ENCODE measurements at regions not wholly inside any gene's neighbourhood (a gene's known extent, or its start where the extent isn't known, plus 50 kb on each side); places are given as distances from the start of the nearest gene placed in this dataset.
"Not testable (repeated sequence)": the region's sequence is repeated elsewhere in the genome, so short reads cannot be mapped to it uniquely, and the experiment has no call there.

DNA sequence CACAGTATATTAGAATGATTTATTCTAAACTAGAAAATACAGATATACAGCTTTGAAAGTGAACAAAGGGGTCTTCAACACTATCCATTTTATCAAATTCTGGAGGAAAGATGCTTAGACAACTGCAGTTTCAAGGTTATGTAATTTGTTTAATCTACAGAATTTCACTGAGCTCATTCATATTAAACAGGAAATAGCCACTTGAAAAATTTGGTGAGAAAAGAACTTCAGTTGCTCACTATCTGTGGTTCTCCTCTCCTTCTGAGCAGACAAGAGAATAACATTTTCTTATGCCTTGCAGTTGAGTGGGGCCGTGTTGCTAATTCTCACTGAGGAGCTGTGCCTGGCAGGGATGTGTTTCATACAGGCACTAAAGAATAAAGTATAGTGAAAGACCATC is 1428.2 kb downstream of the CDH12 start:
- TF ChIP-seq POLR2A (IDR thresholded peaks at IDR 0.05) (no peak), POLR2AphosphoS5 (IDR thresholded peaks at IDR 0.05) (no peak)
- TF ChIP-seq, protein P1, sequence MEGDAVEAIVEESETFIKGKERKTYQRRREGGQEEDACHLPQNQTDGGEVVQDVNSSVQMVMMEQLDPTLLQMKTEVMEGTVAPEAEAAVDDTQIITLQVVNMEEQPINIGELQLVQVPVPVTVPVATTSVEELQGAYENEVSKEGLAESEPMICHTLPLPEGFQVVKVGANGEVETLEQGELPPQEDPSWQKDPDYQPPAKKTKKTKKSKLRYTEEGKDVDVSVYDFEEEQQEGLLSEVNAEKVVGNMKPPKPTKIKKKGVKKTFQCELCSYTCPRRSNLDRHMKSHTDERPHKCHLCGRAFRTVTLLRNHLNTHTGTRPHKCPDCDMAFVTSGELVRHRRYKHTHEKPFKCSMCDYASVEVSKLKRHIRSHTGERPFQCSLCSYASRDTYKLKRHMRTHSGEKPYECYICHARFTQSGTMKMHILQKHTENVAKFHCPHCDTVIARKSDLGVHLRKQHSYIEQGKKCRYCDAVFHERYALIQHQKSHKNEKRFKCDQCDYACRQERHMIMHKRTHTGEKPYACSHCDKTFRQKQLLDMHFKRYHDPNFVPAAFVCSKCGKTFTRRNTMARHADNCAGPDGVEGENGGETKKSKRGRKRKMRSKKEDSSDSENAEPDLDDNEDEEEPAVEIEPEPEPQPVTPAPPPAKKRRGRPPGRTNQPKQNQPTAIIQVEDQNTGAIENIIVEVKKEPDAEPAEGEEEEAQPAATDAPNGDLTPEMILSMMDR (IDR thresholded peaks at IDR 0.05) = no peak
- no peak for DNase-seq (ENCODE audit: low spot score)
- intact Hi-C loops (cut with DNase I) = no loop called here
- Histone ChIP-seq H3K36me3 (no peaks in the 10 kb centered on the region), H3K27ac (no peak overlapping the region), H3K4me1 (replicated peaks) (no peaks in the 10 kb centered on the region), H3K4me3 (no peak overlapping the region), H3K9me3 (no peaks in the 10 kb centered on the region), H3K27me3 (replicated peaks; ENCODE audit: insufficient read depth) (no peaks in the 10 kb centered on the region)
- 67% methylated on average over 1 of the region's 1 CpG for WGBS

DNA sequence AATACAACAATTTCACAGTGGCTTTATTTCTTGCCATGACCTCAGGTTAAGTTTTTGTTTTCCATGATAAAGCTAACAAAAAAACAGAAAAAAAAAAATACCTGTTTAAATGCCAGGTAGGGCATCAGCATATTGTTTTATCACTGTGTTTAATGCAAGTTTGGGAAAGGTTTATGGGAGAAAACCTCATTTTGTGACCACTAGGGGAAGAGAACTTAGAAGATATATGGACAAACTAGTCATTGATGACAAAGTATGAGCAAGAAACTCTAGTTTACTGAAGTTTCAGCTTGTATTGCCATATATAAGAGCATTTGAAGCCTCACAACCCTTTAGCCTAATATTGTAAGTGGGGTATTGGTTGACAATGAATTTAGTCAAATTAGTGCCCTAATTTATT is 1431.4 kb upstream of the CDH18 start:
- H3K36me3 ChIP-seq = no peaks in the 10 kb centered on the region
- H3K9me3 ChIP-seq = no peaks in the 10 kb centered on the region
- no peaks in the 10 kb centered on the region for H3K4me1 ChIP-seq (replicated peaks)
- no peak for DNase-seq (ENCODE audit: low spot score)
- H3K27me3 ChIP-seq (replicated peaks; ENCODE audit: insufficient read depth) = no peaks in the 10 kb centered on the region
- intact Hi-C loops (cut with DNase I) = no loop called here
- no peak overlapping the region for H3K4me3 ChIP-seq
- no peak overlapping the region for H3K27ac ChIP-seq
- TF ChIP-seq POLR2A (IDR thresholded peaks at IDR 0.05) (no peak), POLR2AphosphoS5 (IDR thresholded peaks at IDR 0.05) (no peak)
- TF ChIP-seq, protein P1 (IDR thresholded peaks at IDR 0.05) = no peak

DNA sequence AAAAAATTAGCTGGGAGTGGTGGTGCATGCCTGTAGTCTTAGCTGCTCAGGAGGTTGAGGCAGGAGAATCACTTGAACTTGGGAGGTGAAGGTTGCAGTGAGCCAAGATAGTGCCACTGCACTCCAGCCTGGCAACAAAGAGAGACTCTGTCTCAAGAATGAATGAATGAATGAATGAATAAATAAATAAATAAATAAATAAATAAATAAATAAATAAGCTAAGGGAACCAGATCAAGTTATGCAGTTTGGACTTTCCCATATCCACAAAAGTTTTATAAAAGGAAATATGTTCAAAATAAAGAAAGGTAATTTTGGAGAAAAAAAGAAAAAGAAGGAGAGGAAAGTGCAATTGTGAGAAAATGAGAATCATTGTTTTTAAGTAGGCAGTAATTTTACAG is 1414.1 kb upstream of the CDH18 start:
- intact Hi-C loops (cut with DNase I); DNase-seq (ENCODE audit: low spot score); H3K27ac ChIP-seq; H3K4me1 ChIP-seq (replicated peaks); H3K4me3 ChIP-seq; H3K9me3 ChIP-seq; H3K36me3 ChIP-seq; H3K27me3 ChIP-seq (replicated peaks; ENCODE audit: insufficient read depth): not testable (repeated sequence)

DNA sequence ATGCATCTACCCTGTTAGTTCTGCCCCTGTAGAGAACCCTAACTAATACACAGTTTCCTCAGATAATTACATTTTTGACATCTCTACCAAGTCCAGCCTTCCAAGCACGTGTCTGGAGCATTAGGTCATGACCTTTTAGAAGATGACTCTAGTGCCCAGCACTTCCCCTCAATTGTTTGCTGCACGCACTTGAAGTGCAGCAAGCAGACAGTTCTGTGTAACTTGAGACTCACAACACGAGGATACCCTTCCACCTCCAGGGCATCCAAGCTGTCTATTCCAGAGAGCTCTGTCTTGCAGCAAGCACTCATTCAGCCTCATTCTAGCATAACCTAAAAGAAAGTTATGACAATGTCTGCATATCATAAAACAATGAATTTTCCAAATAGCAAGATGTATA is 1410.5 kb upstream of the CDH18 start:
- intact Hi-C loops (cut with DNase I) = no loop called here
- no peaks in the 10 kb centered on the region for H3K36me3 ChIP-seq
- WGBS = 34% methylated on average over 3 of the region's 3 CpGs
- no peak overlapping the region for H3K27ac ChIP-seq
- no peak for DNase-seq (ENCODE audit: low spot score)
- H3K27me3 ChIP-seq (replicated peaks; ENCODE audit: insufficient read depth) = no peaks in the 10 kb centered on the region
- H3K4me1 ChIP-seq (replicated peaks) = no peaks in the 10 kb centered on the region
- no peaks in the 10 kb centered on the region for H3K9me3 ChIP-seq
- TF ChIP-seq POLR2A (IDR thresholded peaks at IDR 0.05) (no peak), POLR2AphosphoS5 (IDR thresholded peaks at IDR 0.05) (no peak)
- TF ChIP-seq, protein P1 (IDR thresholded peaks at IDR 0.05) = no peak
- H3K4me3 ChIP-seq = no peak overlapping the region

DNA sequence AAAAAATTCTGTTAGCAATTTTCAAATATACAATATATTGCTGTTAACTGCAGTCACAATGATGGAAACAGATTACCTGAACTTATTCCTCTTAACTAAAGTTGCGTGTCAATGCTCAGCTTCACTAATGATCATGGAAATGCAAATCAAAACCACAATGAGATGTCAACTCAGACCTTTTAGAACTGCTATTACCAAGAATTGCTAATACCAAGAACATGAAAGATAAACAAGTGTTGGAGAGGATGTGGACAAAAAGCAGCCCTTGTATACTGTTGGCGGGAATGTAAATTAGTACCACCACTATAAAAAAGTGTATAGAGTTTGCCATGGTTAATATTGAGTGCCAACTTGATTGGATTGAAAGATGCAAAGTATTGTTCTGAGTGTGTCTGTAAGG is 1409.7 kb upstream of the CDH18 start:
- Histone ChIP-seq H3K4me1 (replicated peaks) (no peaks in the 10 kb centered on the region), H3K9me3 (no peaks in the 10 kb centered on the region), H3K27me3 (replicated peaks; ENCODE audit: insufficient read depth) (no peaks in the 10 kb centered on the region), H3K36me3 (no peaks in the 10 kb centered on the region), H3K4me3 (no peak overlapping the region), H3K27ac (no peak overlapping the region)
- intact Hi-C loops (cut with DNase I) = no loop called here
- WGBS = 93% methylated on average over 2 of the region's 2 CpGs
- DNase-seq (ENCODE audit: low spot score) = no peak
- TF ChIP-seq POLR2A (IDR thresholded peaks at IDR 0.05) (no peak), POLR2AphosphoS5 (IDR thresholded peaks at IDR 0.05) (no peak)
- TF ChIP-seq, protein P1 (IDR thresholded peaks at IDR 0.05) = no peak

DNA sequence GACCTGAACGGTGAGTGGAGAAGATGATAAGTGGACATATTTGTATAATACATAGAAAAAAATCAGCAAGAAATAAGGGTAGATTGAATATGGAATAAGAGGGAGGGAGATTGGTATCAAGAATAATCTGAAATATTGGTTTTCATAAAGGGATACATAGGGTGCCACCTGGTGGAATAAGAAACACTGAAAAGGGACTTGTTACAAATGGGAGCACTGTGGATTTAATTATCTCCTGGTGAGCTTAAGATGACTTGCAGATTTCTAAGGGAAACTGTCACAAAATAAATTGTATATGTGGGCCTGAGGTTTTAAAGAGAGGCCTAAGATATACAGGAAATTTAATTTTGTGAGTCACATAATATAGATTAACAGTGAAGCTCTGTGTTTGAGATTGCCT is 1403.5 kb upstream of the CDH18 start:
- no peaks in the 10 kb centered on the region for H3K36me3 ChIP-seq
- WGBS = 88% methylated on average over 1 of the region's 1 CpG
- intact Hi-C loops (cut with DNase I) = no loop called here
- H3K9me3 ChIP-seq = no peaks in the 10 kb centered on the region
- H3K4me3 ChIP-seq = no peak overlapping the region
- no peak for DNase-seq (ENCODE audit: low spot score)
- H3K4me1 ChIP-seq (replicated peaks) = no peaks in the 10 kb centered on the region
- H3K27me3 ChIP-seq (replicated peaks; ENCODE audit: insufficient read depth) = no peaks in the 10 kb centered on the region
- TF ChIP-seq, protein P1 (IDR thresholded peaks at IDR 0.05) = peak in 1 of 4 experiments; percentile 17
- no peak for TF ChIP-seq POLR2AphosphoS5 (IDR thresholded peaks at IDR 0.05)
- no peak overlapping the region for H3K27ac ChIP-seq

DNA sequence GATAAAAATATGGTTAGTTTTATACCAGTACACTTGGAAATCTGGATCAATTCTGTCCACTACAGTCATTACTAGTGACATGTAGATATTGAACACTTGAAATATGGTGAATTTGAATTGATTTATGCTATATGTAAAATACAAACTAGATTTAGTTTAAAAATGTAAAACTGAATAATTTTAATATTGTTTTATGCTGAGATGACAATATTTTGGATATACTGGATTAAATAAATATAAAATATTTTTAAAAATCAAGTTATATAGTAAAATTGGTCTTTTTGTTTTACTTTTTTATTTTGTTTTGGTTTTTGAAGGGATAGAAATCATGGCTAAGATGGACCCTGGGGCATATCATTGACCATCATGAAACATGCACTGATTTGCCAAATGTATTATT is 1372.8 kb upstream of the CDH18 start:
- H3K27me3 ChIP-seq (replicated peaks; ENCODE audit: insufficient read depth); H3K9me3 ChIP-seq; DNase-seq (ENCODE audit: low spot score); intact Hi-C loops (cut with DNase I); H3K27ac ChIP-seq; H3K4me1 ChIP-seq (replicated peaks); H3K4me3 ChIP-seq; H3K36me3 ChIP-seq: not testable (repeated sequence)

DNA sequence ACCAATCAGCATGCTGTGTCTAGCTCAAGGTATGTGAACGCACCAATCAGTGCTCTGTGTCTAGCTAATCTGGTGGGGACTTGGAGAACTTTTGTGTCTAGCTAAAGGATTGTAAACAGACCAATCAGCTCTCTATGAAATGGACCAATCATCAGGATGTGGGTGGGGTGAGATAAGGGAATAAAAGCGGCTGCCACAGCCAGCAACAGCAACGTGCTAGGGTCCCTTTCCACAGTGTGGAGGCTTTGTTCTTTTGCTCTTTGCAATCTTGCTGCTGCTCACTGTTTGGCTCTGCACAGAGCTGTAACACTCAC is 1353.9 kb upstream of the CDH18 start:
- H3K36me3 ChIP-seq; intact Hi-C loops (cut with DNase I); H3K27ac ChIP-seq; H3K4me3 ChIP-seq; DNase-seq (ENCODE audit: low spot score); H3K27me3 ChIP-seq (replicated peaks; ENCODE audit: insufficient read depth); H3K4me1 ChIP-seq (replicated peaks); H3K9me3 ChIP-seq: not testable (repeated sequence)
- WGBS = 73% methylated on average over 2 of the region's 3 CpGs
